Fibroblast of villous mesenchyme (primary cell): ENCODE measurements at regions not wholly inside any gene's neighbourhood (a gene's known extent, or its start where the extent isn't known, plus 50 kb on each side); places are given as distances from the start of the nearest gene placed in this dataset.

Source experiments
- DNase-seq: peaks from one replicate; pipeline ENCODE4 v3.0.0-alpha.2; 2010; ENCODE audit warnings: low read depth
- H3K4me3 ChIP-seq: 2 replicates; pipeline ENCODE4 v1.5.1; 2011; ENCODE audit warnings: low read depth, mild to moderate bottlenecking, low read length
- CTCF ChIP-seq: IDR thresholded peaks from 2 replicates; pipeline ENCODE4 v1.5.1; 2012; ENCODE audit warnings: low read depth, mild to moderate bottlenecking, low read length; ENCODE audit not compliant: insufficient read depth

- no peak overlapping the region for H3K4me3 ChIP-seq
- no peak for DNase-seq
- no peak for TF ChIP-seq CTCF
Measured at GRCh38 chr2:133811409-133812125, 243.3 kb upstream of the NCKAP5 start.

GRCh38 chr2:133812826-133813617 is 244.8 kb upstream of the NCKAP5 start:
- no peak overlapping the region for H3K4me3 ChIP-seq
- TF ChIP-seq CTCF, result no peak
- DNase-seq, result no peak

GRCh38 chr2:133814890-133815289 is 246.6 kb upstream of the NCKAP5 start:
- TF ChIP-seq CTCF, result no peak
- no peak overlapping the region for H3K4me3 ChIP-seq
- no peak for DNase-seq

GRCh38 chr2:133816037-133816436 is 247.8 kb upstream of the NCKAP5 start:
- no peak for TF ChIP-seq CTCF
- DNase-seq, result no peak
- H3K4me3 ChIP-seq, result no peak overlapping the region

GRCh38 chr2:133817680-133818566 is 249.7 kb upstream of the NCKAP5 start:
- peak; percentile 93 for DNase-seq
- H3K4me3 ChIP-seq, result no peak overlapping the region
- TF ChIP-seq CTCF, result no peak

- no peak for DNase-seq
- no peak overlapping the region for H3K4me3 ChIP-seq
- no peak for TF ChIP-seq CTCF
Measured at GRCh38 chr2:133818661-133819060, 250.4 kb upstream of the NCKAP5 start.
